ENCODE measurements at regions not wholly inside any gene's neighbourhood (a gene's known extent, or its start where the extent isn't known, plus 50 kb on each side); places are given as distances from the start of the nearest gene placed in this dataset.

GRCh38 chr10:33791272-33791660, 456.8 kb upstream of the NRP1 start:
- DNase-seq (ENCODE audit: low read depth), result no peak
- no peak for TF ChIP-seq CTCF (IDR thresholded peaks at IDR 0.05; ENCODE audit: control insufficient read depth, insufficient read depth, low read depth, low read length, missing control alignments)
- no peak overlapping the region for H3K4me3 ChIP-seq (ENCODE audit: control insufficient read depth, low read depth, low read length)

- DNase-seq (ENCODE audit: low read depth), result no peak
- no peak for TF ChIP-seq CTCF (IDR thresholded peaks at IDR 0.05; ENCODE audit: control insufficient read depth, insufficient read depth, low read depth, low read length, missing control alignments)
- no peak overlapping the region for H3K4me3 ChIP-seq (ENCODE audit: control insufficient read depth, low read depth, low read length)
Measured at GRCh38 chr10:33790521-33791271, 456.2 kb upstream of the NRP1 start.

GRCh38 chr10:33783557-33783956, 449.1 kb upstream of the NRP1 start:
- no peak overlapping the region for H3K4me3 ChIP-seq (ENCODE audit: control insufficient read depth, low read depth, low read length)
- DNase-seq (ENCODE audit: low read depth), result no peak
- TF ChIP-seq CTCF (IDR thresholded peaks at IDR 0.05; ENCODE audit: control insufficient read depth, insufficient read depth, low read depth, low read length, missing control alignments), result no peak

- H3K4me3 ChIP-seq (ENCODE audit: control insufficient read depth, low read depth, low read length), result no peak overlapping the region
- no peak for DNase-seq (ENCODE audit: low read depth)
- TF ChIP-seq CTCF (IDR thresholded peaks at IDR 0.05; ENCODE audit: control insufficient read depth, insufficient read depth, low read depth, low read length, missing control alignments), result no peak
Measured at GRCh38 chr10:33783078-33783477, 448.6 kb upstream of the NRP1 start.

- no peak for DNase-seq (ENCODE audit: low read depth)
- TF ChIP-seq CTCF (IDR thresholded peaks at IDR 0.05; ENCODE audit: control insufficient read depth, insufficient read depth, low read depth, low read length, missing control alignments), result no peak
- H3K4me3 ChIP-seq (ENCODE audit: control insufficient read depth, low read depth, low read length), result no peak overlapping the region
Measured at GRCh38 chr10:33781606-33782395, 447.3 kb upstream of the NRP1 start.

GRCh38 chr10:33780961-33781360, 446.5 kb upstream of the NRP1 start:
- no peak for DNase-seq (ENCODE audit: low read depth)
- H3K4me3 ChIP-seq (ENCODE audit: control insufficient read depth, low read depth, low read length), result no peak overlapping the region
- TF ChIP-seq CTCF (IDR thresholded peaks at IDR 0.05; ENCODE audit: control insufficient read depth, insufficient read depth, low read depth, low read length, missing control alignments), result no peak

Data from AG09309 (cell line).